Astrocyte (in vitro differentiated cells and primary cell): ENCODE measurements at regions not wholly inside any gene's neighbourhood (a gene's known extent, or its start where the extent isn't known, plus 50 kb on each side); places are given as distances from the start of the nearest gene placed in this dataset.
"Not testable (repeated sequence)": the region's sequence is repeated elsewhere in the genome, so short reads cannot be mapped to it uniquely, and the experiment has no call there.

ENCODE experiments used
- DNase-seq: peaks from one replicate; pipeline ENCODE4 v3.0.0-alpha.2; 2010; ENCODE audit warnings: low read depth
- FAIRE-seq: peaks from 2 replicates; lab custom pipeline; 2011; peaks lifted over from hg19 to GRCh38; lab: Jason Lieb, UNC
- H2AFZ ChIP-seq: 2 replicates; pipeline ENCODE4 v1.6.0; 2012; ENCODE audit warnings: low read depth, low read length, inconsistent platforms
- H3K27ac ChIP-seq: 2 replicates; pipeline ENCODE4 v1.5.1; 2011; ENCODE audit warnings: low read depth, low read length, inconsistent platforms
- H3K27me3 ChIP-seq: 2 replicates; pipeline ENCODE4 v1.6.0; 2011; ENCODE audit warnings: low read length, inconsistent platforms; ENCODE audit not compliant: insufficient read depth
- H3K36me3 ChIP-seq: 2 replicates; pipeline ENCODE4 v1.5.1; 2011; ENCODE audit warnings: low read length, inconsistent platforms; ENCODE audit not compliant: insufficient read depth
- H3K4me1 ChIP-seq: 2 replicates; pipeline ENCODE4 v1.5.1; 2011; ENCODE audit warnings: low read length, inconsistent platforms; ENCODE audit not compliant: insufficient read depth
- H3K4me2 ChIP-seq: 2 replicates; pipeline ENCODE4 v1.6.0; 2012; ENCODE audit warnings: low read length, inconsistent platforms
- H3K4me3 ChIP-seq: 2 replicates; pipeline ENCODE4 v1.5.1; 2011; ENCODE audit warnings: low read depth, mild to moderate bottlenecking, low read length, inconsistent platforms; ENCODE audit not compliant: insufficient read depth
- H3K79me2 ChIP-seq: 2 replicates; pipeline ENCODE4 v1.6.0; 2012; ENCODE audit warnings: mild to moderate bottlenecking, low read length, inconsistent platforms; ENCODE audit not compliant: insufficient read depth
- H3K9ac ChIP-seq: 2 replicates; pipeline ENCODE4 v1.6.0; 2012; ENCODE audit warnings: mild to moderate bottlenecking, low read length, inconsistent platforms
- H3K9me3 ChIP-seq: 2 replicates; pipeline ENCODE4 v1.5.1; 2012; ENCODE audit warnings: low read depth, mild to moderate bottlenecking, low read length, inconsistent platforms; ENCODE audit not compliant: insufficient read depth
- H4K20me1 ChIP-seq: 2 replicates; pipeline ENCODE4 v1.6.0; 2012; ENCODE audit warnings: low read length, inconsistent platforms; ENCODE audit not compliant: insufficient read depth
- H3K27ac Mint-ChIP-seq: one replicate; pipeline ENCODE4 v1.8.0; 2021; ENCODE audit warnings: mild to moderate bottlenecking, mixed read lengths; ENCODE audit not compliant: unreplicated experiment
- H3K27me3 Mint-ChIP-seq: one replicate; pipeline ENCODE4 v1.8.0; 2021; ENCODE audit warnings: low read depth, mixed read lengths; ENCODE audit not compliant: unreplicated experiment
- H3K36me3 Mint-ChIP-seq: one replicate; pipeline ENCODE4 v1.8.0; 2021; ENCODE audit warnings: low read depth, mixed read lengths; ENCODE audit not compliant: unreplicated experiment
- H3K4me1 Mint-ChIP-seq: one replicate; pipeline ENCODE4 v1.8.0; 2021; ENCODE audit warnings: low read depth, mixed read lengths; ENCODE audit not compliant: unreplicated experiment
- H3K4me3 Mint-ChIP-seq: one replicate; pipeline ENCODE4 v1.8.0; 2021; ENCODE audit warnings: mild to moderate bottlenecking, moderate library complexity, mixed read lengths; ENCODE audit not compliant: unreplicated experiment
- H3K9me3 Mint-ChIP-seq: one replicate; pipeline ENCODE4 v1.8.0; 2021; ENCODE audit warnings: mild to moderate bottlenecking, mixed read lengths; ENCODE audit not compliant: unreplicated experiment

DNA sequence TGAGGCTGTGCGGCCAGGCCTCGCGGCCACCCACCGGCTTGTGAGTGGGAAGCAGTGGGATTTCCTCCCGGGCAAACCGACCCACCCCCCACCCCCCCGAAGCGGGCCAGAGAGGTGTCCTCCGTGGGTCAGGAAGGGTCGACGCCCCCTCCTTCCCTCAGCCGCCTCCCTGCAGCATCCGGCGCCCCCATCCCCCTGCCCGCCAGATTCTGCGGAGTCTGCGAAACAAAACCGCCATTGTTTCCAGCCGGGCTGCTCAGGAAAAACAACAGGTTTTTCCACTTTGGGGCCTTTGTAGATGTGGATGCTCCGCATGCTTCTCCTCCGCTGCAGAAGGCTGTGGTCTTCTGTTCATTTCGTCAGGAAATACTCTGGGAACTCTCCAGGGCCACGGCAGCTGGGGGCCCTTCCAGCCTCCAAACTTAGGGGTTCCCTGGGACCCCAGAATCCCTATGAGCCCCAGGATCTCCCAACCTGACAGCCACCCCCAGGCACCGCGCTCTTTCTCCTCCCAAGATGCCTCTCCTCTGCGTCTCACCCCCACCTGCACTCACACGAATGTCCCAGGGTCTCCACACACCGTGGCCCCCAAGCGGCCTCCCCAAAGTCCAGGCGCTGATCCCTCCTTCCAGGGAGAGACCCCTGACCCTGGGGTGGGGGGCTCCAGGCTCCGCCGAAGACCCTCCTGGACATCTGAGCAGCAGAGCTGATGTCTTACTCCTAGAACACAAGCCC is 121.2 kb downstream of the NPIPB11 start:
- not testable (repeated sequence) for H3K27me3 Mint-ChIP-seq, H3K4me1 ChIP-seq, H3K27ac ChIP-seq, H4K20me1 ChIP-seq, H3K4me3 Mint-ChIP-seq, H3K36me3 ChIP-seq, H3K36me3 Mint-ChIP-seq, H3K27me3 ChIP-seq, H3K79me2 ChIP-seq, DNase-seq, H3K9me3 ChIP-seq, H3K4me3 ChIP-seq, H3K9me3 Mint-ChIP-seq, FAIRE-seq
- peak overlapping the region; percentile 35 for H3K9ac ChIP-seq
- H2AFZ ChIP-seq = peak overlapping the region; percentile 41
- Mint-ChIP-seq H3K4me1 (peaks cover 12% of the 10 kb centered on the region), H3K27ac (peak overlapping the region; percentile 58)
- H3K4me2 ChIP-seq = peak overlapping the region; percentile 38

DNA sequence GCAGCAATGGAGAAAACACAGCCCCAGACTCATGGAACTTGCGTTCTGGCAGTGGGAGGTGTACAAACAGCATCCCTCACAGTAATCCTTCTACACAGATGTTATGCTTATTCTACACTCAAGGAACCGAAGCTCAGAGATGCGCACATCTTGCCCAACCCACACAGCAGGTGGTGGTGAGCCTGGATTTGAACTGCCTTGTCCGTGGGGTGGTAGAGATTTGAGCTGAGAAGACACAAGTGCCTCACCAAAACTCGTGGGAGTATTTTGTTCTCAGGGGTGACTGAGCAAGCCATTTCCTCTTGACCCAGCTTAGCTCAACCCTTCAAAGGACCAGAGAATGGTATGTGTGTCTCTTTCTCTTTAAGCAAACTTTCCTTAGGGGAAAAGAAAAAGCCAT is 121.8 kb downstream of the NPIPB11 start:
- not testable (repeated sequence) for H3K27ac ChIP-seq, H3K9me3 ChIP-seq, H3K27me3 ChIP-seq, H3K36me3 Mint-ChIP-seq, H3K4me3 ChIP-seq, H3K79me2 ChIP-seq, H3K27me3 Mint-ChIP-seq, H3K4me3 Mint-ChIP-seq, H3K9me3 Mint-ChIP-seq, H3K4me1 ChIP-seq, FAIRE-seq, DNase-seq, H3K36me3 ChIP-seq, H4K20me1 ChIP-seq
- peak overlapping the region; percentile 77 for H3K27ac Mint-ChIP-seq
- peak overlapping the region; percentile 35 for H3K9ac ChIP-seq
- H3K4me2 ChIP-seq = peak overlapping the region; percentile 38
- H3K4me1 Mint-ChIP-seq = peaks cover 12% of the 10 kb centered on the region
- peak overlapping the region; percentile 41 for H2AFZ ChIP-seq

DNA sequence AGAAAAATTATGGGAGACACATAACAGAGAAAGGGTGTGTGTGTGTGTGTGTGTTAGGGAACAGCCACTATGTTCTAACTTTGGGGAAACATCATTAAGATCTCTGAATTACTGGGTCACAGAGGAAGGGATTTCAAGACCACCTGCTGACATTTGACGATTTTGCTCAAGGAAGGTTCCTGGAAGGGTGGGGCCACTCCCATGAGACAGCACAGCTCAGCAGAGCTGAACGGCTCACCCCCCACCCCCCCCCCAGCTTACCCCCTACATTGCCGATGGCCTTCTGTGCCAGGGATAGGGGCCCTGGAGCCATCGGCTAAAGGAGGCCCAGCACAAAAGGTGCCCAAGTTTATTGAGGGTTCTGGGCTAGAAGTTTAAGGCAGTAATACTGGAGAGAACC is 122.4 kb downstream of the NPIPB11 start:
- H3K4me2 ChIP-seq, H3K79me2 ChIP-seq, DNase-seq, FAIRE-seq, H3K27ac Mint-ChIP-seq, H3K27ac ChIP-seq, H3K4me1 ChIP-seq, H3K27me3 ChIP-seq, H3K4me3 Mint-ChIP-seq, H3K4me3 ChIP-seq, H3K9me3 ChIP-seq, H2AFZ ChIP-seq, H3K36me3 Mint-ChIP-seq, H3K27me3 Mint-ChIP-seq, H4K20me1 ChIP-seq, H3K36me3 ChIP-seq, H3K9me3 Mint-ChIP-seq, H3K9ac ChIP-seq: not testable (repeated sequence)
- peaks cover 12% of the 10 kb centered on the region for H3K4me1 Mint-ChIP-seq

- not testable (repeated sequence) for H3K4me2 ChIP-seq, H3K9ac ChIP-seq, H3K4me1 Mint-ChIP-seq, H3K9me3 Mint-ChIP-seq, H2AFZ ChIP-seq, H3K27me3 ChIP-seq, H3K27ac Mint-ChIP-seq, DNase-seq, H3K36me3 Mint-ChIP-seq, H3K4me3 Mint-ChIP-seq, H3K79me2 ChIP-seq, H3K27ac ChIP-seq, H3K27me3 Mint-ChIP-seq, H3K4me3 ChIP-seq, H3K9me3 ChIP-seq, H3K4me1 ChIP-seq, H4K20me1 ChIP-seq, H3K36me3 ChIP-seq
- FAIRE-seq = peak; percentile 20
These were observed 128.2 kb downstream of the NPIPB11 start for GRCh38 chr16:29278097-29278871.

DNA sequence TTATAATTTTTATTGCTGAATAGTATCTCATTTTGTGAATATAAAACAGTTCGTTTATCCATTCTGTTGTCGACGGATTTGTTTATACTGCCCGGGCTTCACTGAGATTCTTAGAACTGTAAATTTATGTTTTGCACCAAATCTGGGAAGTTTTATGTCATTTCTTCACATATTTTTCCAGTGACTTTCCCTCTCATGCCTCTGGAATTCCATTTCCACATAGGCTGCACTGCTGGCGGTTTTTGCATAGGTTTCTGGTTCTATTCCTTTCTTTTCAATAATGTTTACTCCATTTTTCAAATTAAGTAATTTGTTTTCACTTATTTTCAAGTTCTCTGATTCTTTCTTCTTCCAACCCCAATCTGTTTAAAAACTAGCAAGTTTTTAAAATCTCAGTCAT is 130.1 kb downstream of the NPIPB11 start:
- DNase-seq = peak; percentile 47
- not testable (repeated sequence) for FAIRE-seq
- peaks cover 15% of the 10 kb centered on the region for H3K4me1 Mint-ChIP-seq

More for the DNA sequence above, 130.1 kb downstream of the NPIPB11 start:
- not testable (repeated sequence) for H3K79me2 ChIP-seq, H3K4me3 Mint-ChIP-seq, H3K36me3 ChIP-seq, H3K4me3 ChIP-seq, H3K27me3 ChIP-seq, H3K9me3 ChIP-seq, H3K36me3 Mint-ChIP-seq, H3K27me3 Mint-ChIP-seq, H3K27ac Mint-ChIP-seq, H3K9me3 Mint-ChIP-seq, H3K4me2 ChIP-seq, H2AFZ ChIP-seq, H3K27ac ChIP-seq, H4K20me1 ChIP-seq
- peaks cover 13% of the 10 kb centered on the region for H3K4me1 ChIP-seq
- peak overlapping the region; percentile 14 for H3K9ac ChIP-seq
